ENCODE measurements at regions not wholly inside any gene's neighbourhood (a gene's known extent, or its start where the extent isn't known, plus 50 kb on each side); places are given as distances from the start of the nearest gene placed in this dataset.
"Not testable (repeated sequence)": the region's sequence is repeated elsewhere in the genome, so short reads cannot be mapped to it uniquely, and the experiment has no call there.

- no peaks in the 10 kb centered on the region for H3K9me3 ChIP-seq (ENCODE audit: control insufficient read depth, low read length)
- H3K27ac ChIP-seq (ENCODE audit: low read length), result no peak overlapping the region
- H3K4me3 ChIP-seq (ENCODE audit: low read length), result no peak overlapping the region
- no peaks in the 10 kb centered on the region for H3K27me3 ChIP-seq (ENCODE audit: control insufficient read depth, insufficient read depth)
- no peaks in the 10 kb centered on the region for H3K4me1 ChIP-seq (ENCODE audit: control insufficient read depth, insufficient read depth, low read length)
- WGBS, result 70% methylated on average over 4 of the region's 4 CpGs
- no peak for ATAC-seq
- DNase-seq, result no peak
- intact Hi-C loops (cut with DNase I), result no loop called here
Measured at GRCh38 chrX:147468600-147468999, 443.1 kb upstream of the FMR1 start.

DNA sequence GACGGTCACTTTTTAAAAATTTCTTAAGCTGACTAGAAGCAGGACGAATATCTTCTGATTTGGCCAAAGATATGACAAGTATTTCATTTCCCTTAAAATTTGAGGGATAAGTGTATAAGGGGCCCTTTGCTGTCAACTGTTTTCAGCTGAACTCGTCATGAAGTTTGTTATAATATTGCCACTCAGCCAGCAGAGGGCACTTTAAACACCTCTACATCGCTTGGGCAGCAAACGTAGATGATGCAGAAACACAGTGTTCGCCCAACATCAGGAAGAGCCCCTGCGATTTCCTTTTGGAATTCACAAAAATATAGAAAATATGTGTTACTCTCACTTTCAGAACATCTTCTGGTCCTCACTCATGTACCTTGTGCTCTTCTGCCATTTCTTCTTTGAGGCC lies 435.7 kb upstream of the FMR1 start:
- Histone ChIP-seq H3K9me3 (ENCODE audit: control insufficient read depth, low read length) (no peaks in the 10 kb centered on the region), H3K27ac (ENCODE audit: low read length) (no peak overlapping the region), H3K4me1 (ENCODE audit: control insufficient read depth, insufficient read depth, low read length) (no peaks in the 10 kb centered on the region), H3K27me3 (ENCODE audit: control insufficient read depth, insufficient read depth) (no peaks in the 10 kb centered on the region), H3K4me3 (ENCODE audit: low read length) (no peak overlapping the region)
- WGBS, result 20% methylated on average over 7 of the region's 7 CpGs
- no peak for ATAC-seq
- intact Hi-C loops (cut with DNase I), result no loop called here
- no peak for DNase-seq

DNA sequence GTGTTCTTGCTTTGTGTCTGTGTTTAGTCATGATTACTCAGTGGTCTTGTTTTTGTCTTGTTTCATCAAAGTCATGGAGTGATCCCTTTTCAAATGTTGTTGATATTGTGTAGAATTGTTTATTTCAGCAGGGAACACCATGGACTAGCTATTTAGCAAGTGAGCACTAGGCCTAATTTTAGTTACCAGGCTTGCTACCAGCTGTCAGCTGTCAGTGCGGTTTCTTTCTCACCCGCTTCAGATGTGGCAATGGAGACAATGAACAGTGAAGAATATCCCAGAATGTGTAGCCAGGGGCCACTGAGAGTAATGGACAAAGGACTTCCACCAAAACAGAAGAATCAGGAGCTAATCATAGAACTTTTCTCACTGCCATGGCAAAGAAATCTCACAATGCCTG lies 432.8 kb upstream of the FMR1 start:
- H3K27me3 ChIP-seq (ENCODE audit: control insufficient read depth, insufficient read depth), result no peaks in the 10 kb centered on the region
- H3K4me1 ChIP-seq (ENCODE audit: control insufficient read depth, insufficient read depth, low read length), result no peaks in the 10 kb centered on the region
- intact Hi-C loops (cut with DNase I), result no loop called here
- ATAC-seq, result no peak
- no peak overlapping the region for H3K4me3 ChIP-seq (ENCODE audit: low read length)
- no peaks in the 10 kb centered on the region for H3K9me3 ChIP-seq (ENCODE audit: control insufficient read depth, low read length)
- WGBS, result 84% methylated on average over 2 of the region's 2 CpGs
- H3K27ac ChIP-seq (ENCODE audit: low read length), result no peak overlapping the region
- DNase-seq, result no peak

GRCh38 chrX:147485207-147485606 lies 426.5 kb upstream of the FMR1 start:
- no peak overlapping the region for H3K27ac ChIP-seq (ENCODE audit: low read length)
- DNase-seq (peak in 1 of 3 donors; percentile 27), ATAC-seq (no peak)
- intact Hi-C loops (cut with DNase I), result no loop called here
- no peaks in the 10 kb centered on the region for H3K4me1 ChIP-seq (ENCODE audit: control insufficient read depth, insufficient read depth, low read length)
- 89% methylated on average over 2 of the region's 2 CpGs for WGBS
- H3K27me3 ChIP-seq (ENCODE audit: control insufficient read depth, insufficient read depth), result no peaks in the 10 kb centered on the region
- no peaks in the 10 kb centered on the region for H3K9me3 ChIP-seq (ENCODE audit: control insufficient read depth, low read length)
- no peak overlapping the region for H3K4me3 ChIP-seq (ENCODE audit: low read length)

DNA sequence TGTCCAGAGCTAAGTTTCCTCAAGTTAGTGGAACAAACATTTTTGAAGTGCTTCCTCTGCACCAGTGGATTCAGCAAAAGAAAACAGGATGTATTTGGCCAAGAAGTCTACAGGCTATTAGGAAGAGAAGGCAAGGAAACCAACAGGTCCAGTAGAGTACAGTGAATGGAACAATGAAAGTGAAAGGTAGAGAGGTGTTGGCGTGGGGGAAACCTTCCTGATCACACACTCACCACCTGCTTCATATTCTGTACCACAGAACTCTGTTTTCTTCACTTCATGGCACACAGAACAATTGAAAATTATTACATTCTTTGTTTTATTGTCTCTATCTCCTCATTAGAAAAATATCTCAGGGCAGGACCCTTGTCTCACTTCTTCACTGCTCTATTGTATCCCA lies 417.4 kb upstream of the FMR1 start:
- H3K4me1 ChIP-seq (ENCODE audit: control insufficient read depth, insufficient read depth, low read length), result no peaks in the 10 kb centered on the region
- no peak overlapping the region for H3K27ac ChIP-seq (ENCODE audit: low read length)
- no peak overlapping the region for H3K4me3 ChIP-seq (ENCODE audit: low read length)
- DNase-seq (no peak), ATAC-seq (no peak)
- WGBS, result 57% methylated on average over 1 of the region's 1 CpG
- H3K27me3 ChIP-seq (ENCODE audit: control insufficient read depth, insufficient read depth), result no peaks in the 10 kb centered on the region
- no peaks in the 10 kb centered on the region for H3K9me3 ChIP-seq (ENCODE audit: control insufficient read depth, low read length)
- intact Hi-C loops (cut with DNase I), result no loop called here

GRCh38 chrX:147498796-147499195 lies 412.9 kb upstream of the FMR1 start:
- H3K27ac ChIP-seq (ENCODE audit: low read length), result no peak overlapping the region
- intact Hi-C loops (cut with DNase I), result no loop called here
- no peak for ATAC-seq

DNA sequence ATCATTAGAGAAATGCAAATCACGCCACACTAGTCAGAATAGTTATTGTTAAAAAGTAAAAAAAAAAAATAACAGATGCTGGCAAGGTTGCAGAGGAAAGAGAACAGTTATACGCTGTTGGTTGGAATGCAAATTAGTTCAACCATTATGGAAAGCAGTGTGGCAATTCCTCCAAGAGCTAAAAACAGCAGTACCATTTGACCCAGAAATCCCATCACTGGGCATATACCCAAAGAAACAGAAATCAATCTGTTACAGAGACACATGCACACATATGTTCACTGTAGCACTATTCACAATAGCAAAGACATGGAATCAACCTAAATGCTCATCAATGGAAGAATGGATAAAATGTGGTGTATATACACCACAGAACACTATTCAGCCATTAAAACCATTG lies 388.7 kb upstream of the FMR1 start:
- Histone ChIP-seq H3K9me3 (ENCODE audit: control insufficient read depth, low read length) (no peaks in the 10 kb centered on the region), H3K27ac (ENCODE audit: low read length) (no peak overlapping the region), H3K4me1 (ENCODE audit: control insufficient read depth, insufficient read depth, low read length) (no peaks in the 10 kb centered on the region), H3K4me3 (ENCODE audit: low read length) (no peak overlapping the region), H3K27me3 (ENCODE audit: control insufficient read depth, insufficient read depth) (no peaks in the 10 kb centered on the region)
- ATAC-seq (no peak), DNase-seq (no peak)
- intact Hi-C loops (cut with DNase I), result no loop called here
- 85% methylated on average over 2 of the region's 2 CpGs for WGBS

More at GRCh38 chrX:147498796-147499195, 412.9 kb upstream of the FMR1 start:
- H3K9me3 ChIP-seq (ENCODE audit: control insufficient read depth, low read length), result no peaks in the 10 kb centered on the region
- no peak for DNase-seq
- WGBS, result 62% methylated on average over 1 of the region's 1 CpG
- H3K27me3 ChIP-seq (ENCODE audit: control insufficient read depth, insufficient read depth), result no peaks in the 10 kb centered on the region
- no peak overlapping the region for H3K4me3 ChIP-seq (ENCODE audit: low read length)
- H3K4me1 ChIP-seq (ENCODE audit: control insufficient read depth, insufficient read depth, low read length), result no peaks in the 10 kb centered on the region

DNA sequence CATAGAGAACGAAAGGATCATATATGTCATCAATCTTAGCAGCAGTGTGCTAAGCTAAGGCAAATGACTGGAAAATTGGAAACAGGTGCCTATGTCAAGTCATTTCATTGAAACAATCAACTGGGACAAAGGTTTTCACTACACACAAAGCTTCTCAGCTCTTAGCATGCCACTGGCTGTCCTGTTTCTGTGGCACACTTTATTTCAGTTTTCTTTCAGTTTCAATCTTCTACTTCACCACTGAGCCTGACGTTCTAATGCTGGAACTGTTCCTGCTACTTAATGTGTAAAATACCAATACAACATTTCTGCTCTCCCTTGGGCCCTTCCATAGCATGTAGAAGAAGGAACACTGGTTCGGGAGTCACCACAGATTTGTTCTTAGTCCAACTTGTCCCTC lies 378.3 kb upstream of the FMR1 start:
- WGBS, result 67% methylated on average over 3 of the region's 3 CpGs
- ATAC-seq, result no peak
- intact Hi-C loops (cut with DNase I), result no loop called here
- H3K27me3 ChIP-seq (ENCODE audit: control insufficient read depth, insufficient read depth), result no peaks in the 10 kb centered on the region
- no peak for DNase-seq
- no peaks in the 10 kb centered on the region for H3K4me1 ChIP-seq (ENCODE audit: control insufficient read depth, insufficient read depth, low read length)
- no peaks in the 10 kb centered on the region for H3K9me3 ChIP-seq (ENCODE audit: control insufficient read depth, low read length)
- no peak overlapping the region for H3K27ac ChIP-seq (ENCODE audit: low read length)
- H3K4me3 ChIP-seq (ENCODE audit: low read length), result no peak overlapping the region

GRCh38 chrX:147537172-147537571 lies 374.5 kb upstream of the FMR1 start:
- ATAC-seq, result no peak
- Histone ChIP-seq H3K4me3 (ENCODE audit: low read length) (no peak overlapping the region), H3K9me3 (ENCODE audit: control insufficient read depth, low read length) (no peaks in the 10 kb centered on the region), H3K27me3 (ENCODE audit: control insufficient read depth, insufficient read depth) (no peaks in the 10 kb centered on the region), H3K4me1 (ENCODE audit: control insufficient read depth, insufficient read depth, low read length) (no peaks in the 10 kb centered on the region), H3K27ac (ENCODE audit: low read length) (no peak overlapping the region)
- DNase-seq, result no peak
- 74% methylated on average over 4 of the region's 4 CpGs for WGBS
- intact Hi-C loops (cut with DNase I), result no loop called here

- H3K4me1 ChIP-seq (ENCODE audit: control insufficient read depth, insufficient read depth, low read length); DNase-seq; intact Hi-C loops (cut with DNase I); H3K4me3 ChIP-seq (ENCODE audit: low read length); ATAC-seq; H3K9me3 ChIP-seq (ENCODE audit: control insufficient read depth, low read length); H3K27ac ChIP-seq (ENCODE audit: low read length); H3K27me3 ChIP-seq (ENCODE audit: control insufficient read depth, insufficient read depth): not testable (repeated sequence)
- 79% methylated on average over 5 of the region's 5 CpGs for WGBS
Measured at GRCh38 chrX:147548023-147548422, 363.7 kb upstream of the FMR1 start.

GRCh38 chrX:147550217-147550616 lies 361.5 kb upstream of the FMR1 start:
- intact Hi-C loops (cut with DNase I), result no loop called here
- no peaks in the 10 kb centered on the region for H3K4me1 ChIP-seq (ENCODE audit: control insufficient read depth, insufficient read depth, low read length)
- no peaks in the 10 kb centered on the region for H3K9me3 ChIP-seq (ENCODE audit: control insufficient read depth, low read length)
- H3K4me3 ChIP-seq (ENCODE audit: low read length), result no peak overlapping the region
- no peak overlapping the region for H3K27ac ChIP-seq (ENCODE audit: low read length)
- DNase-seq, result no peak
- WGBS, result 3% methylated on average over 3 of the region's 3 CpGs
- H3K27me3 ChIP-seq (ENCODE audit: control insufficient read depth, insufficient read depth), result no peaks in the 10 kb centered on the region
- no peak for ATAC-seq

- Histone ChIP-seq H3K27me3 (ENCODE audit: control insufficient read depth, insufficient read depth) (no peaks in the 10 kb centered on the region), H3K27ac (ENCODE audit: low read length) (no peak overlapping the region), H3K9me3 (ENCODE audit: control insufficient read depth, low read length) (no peaks in the 10 kb centered on the region), H3K4me1 (ENCODE audit: control insufficient read depth, insufficient read depth, low read length) (no peaks in the 10 kb centered on the region), H3K4me3 (ENCODE audit: low read length) (no peak overlapping the region)
- ATAC-seq (no peak), DNase-seq (no peak)
- intact Hi-C loops (cut with DNase I), result no loop called here
- 67% methylated on average over 1 of the region's 1 CpG for WGBS
Measured at GRCh38 chrX:147559191-147559590, 352.5 kb upstream of the FMR1 start.

Measured in right cardiac atrium (tissue), 5 donors.